ENCODE measurements at regions not wholly inside any gene's neighbourhood (a gene's known extent, or its start where the extent isn't known, plus 50 kb on each side); places are given as distances from the start of the nearest gene placed in this dataset.

DNA sequence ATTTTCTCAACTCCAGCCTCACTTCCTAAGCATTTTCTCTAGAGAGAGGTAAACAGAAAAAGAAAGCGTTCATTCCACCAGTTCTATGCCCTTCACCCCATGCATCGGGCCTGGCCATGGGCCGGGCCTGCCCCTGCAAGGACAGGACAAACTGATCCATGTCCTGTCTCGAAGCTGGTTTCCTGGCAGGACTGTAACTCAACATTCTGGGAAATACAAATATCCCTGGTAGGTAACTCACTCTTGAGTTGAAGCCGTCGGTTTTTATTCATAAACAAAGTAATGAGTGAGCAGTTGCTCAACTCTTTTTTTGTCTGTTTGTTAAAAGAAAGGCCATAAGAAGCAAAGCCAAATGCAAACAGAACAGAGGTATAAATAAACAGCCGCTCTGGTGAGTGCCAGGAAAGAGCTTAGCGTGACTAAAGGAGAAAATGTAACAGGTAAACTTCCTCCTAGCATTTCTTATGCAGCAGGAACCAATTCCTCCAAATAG is 64.4 kb upstream of the DNAH5 start (continued):
- TF ChIP-seq, protein P1, sequence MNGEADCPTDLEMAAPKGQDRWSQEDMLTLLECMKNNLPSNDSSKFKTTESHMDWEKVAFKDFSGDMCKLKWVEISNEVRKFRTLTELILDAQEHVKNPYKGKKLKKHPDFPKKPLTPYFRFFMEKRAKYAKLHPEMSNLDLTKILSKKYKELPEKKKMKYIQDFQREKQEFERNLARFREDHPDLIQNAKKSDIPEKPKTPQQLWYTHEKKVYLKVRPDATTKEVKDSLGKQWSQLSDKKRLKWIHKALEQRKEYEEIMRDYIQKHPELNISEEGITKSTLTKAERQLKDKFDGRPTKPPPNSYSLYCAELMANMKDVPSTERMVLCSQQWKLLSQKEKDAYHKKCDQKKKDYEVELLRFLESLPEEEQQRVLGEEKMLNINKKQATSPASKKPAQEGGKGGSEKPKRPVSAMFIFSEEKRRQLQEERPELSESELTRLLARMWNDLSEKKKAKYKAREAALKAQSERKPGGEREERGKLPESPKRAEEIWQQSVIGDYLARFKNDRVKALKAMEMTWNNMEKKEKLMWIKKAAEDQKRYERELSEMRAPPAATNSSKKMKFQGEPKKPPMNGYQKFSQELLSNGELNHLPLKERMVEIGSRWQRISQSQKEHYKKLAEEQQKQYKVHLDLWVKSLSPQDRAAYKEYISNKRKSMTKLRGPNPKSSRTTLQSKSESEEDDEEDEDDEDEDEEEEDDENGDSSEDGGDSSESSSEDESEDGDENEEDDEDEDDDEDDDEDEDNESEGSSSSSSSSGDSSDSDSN (CRISPR knock-in tag; IDR thresholded peaks at IDR 0.05) = 0 out of 2 replicates have a peak, but pooled peaks have one; percentile 22
- TF ChIP-seq HDAC2 (CRISPR knock-in tag; IDR thresholded peaks at IDR 0.05) (no peak), BCL6 (CRISPR knock-in tag; IDR thresholded peaks at IDR 0.05) (peak; percentile 39), HMG20A (CRISPR knock-in tag; IDR thresholded peaks at IDR 0.05; ENCODE audit: borderline replicate concordance) (peak; percentile 53; the same call in 1 of the 2 replicates), FOXA1 (IDR thresholded peaks at IDR 0.05) (no peak), FOXA1 (CRISPR knock-in tag; IDR thresholded peaks at IDR 0.05) (peak; percentile 52), ZNF841 (CRISPR knock-in tag; IDR thresholded peaks at IDR 0.05; ENCODE audit: borderline replicate concordance) (no peak), AGO1 (IDR thresholded peaks at IDR 0.05; ENCODE audit: low read depth, low read length, poor library complexity, severe bottlenecking) (no peak), FOXO1 (CRISPR knock-in tag; IDR thresholded peaks at IDR 0.05) (no peak), ZNF772 (CRISPR knock-in tag; IDR thresholded peaks at IDR 0.05) (no peak), ZSCAN20 (CRISPR knock-in tag; IDR thresholded peaks at IDR 0.05; ENCODE audit: borderline replicate concordance) (no peak), KDM2A (CRISPR knock-in tag; IDR thresholded peaks at IDR 0.05; ENCODE audit: borderline replicate concordance, low read depth) (peak; percentile 42; the same call in 1 of the 2 replicates), SMAD3 (CRISPR knock-in tag; IDR thresholded peaks at IDR 0.05) (0 out of 2 replicates have a peak, but pooled peaks have one; percentile 7), ZEB1 (IDR thresholded peaks at IDR 0.05; ENCODE audit: insufficient replicate concordance, low read depth) (no peak), ZSCAN9 (CRISPR knock-in tag; IDR thresholded peaks at IDR 0.05; ENCODE audit: borderline replicate concordance) (peak; percentile 42; the same call in 1 of the 2 replicates), ZNF430 (CRISPR knock-in tag; IDR thresholded peaks at IDR 0.05) (no peak), PITX1 (CRISPR knock-in tag; IDR thresholded peaks at IDR 0.05) (0 out of 2 replicates have a peak, but pooled peaks have one; percentile 52)
- TF ChIP-seq, protein P2, sequence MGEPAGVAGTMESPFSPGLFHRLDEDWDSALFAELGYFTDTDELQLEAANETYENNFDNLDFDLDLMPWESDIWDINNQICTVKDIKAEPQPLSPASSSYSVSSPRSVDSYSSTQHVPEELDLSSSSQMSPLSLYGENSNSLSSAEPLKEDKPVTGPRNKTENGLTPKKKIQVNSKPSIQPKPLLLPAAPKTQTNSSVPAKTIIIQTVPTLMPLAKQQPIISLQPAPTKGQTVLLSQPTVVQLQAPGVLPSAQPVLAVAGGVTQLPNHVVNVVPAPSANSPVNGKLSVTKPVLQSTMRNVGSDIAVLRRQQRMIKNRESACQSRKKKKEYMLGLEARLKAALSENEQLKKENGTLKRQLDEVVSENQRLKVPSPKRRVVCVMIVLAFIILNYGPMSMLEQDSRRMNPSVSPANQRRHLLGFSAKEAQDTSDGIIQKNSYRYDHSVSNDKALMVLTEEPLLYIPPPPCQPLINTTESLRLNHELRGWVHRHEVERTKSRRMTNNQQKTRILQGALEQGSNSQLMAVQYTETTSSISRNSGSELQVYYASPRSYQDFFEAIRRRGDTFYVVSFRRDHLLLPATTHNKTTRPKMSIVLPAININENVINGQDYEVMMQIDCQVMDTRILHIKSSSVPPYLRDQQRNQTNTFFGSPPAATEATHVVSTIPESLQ (CRISPR knock-in tag; conservative IDR thresholded peaks at IDR 0.05) = no peak
- TF ChIP-seq, protein P3, sequence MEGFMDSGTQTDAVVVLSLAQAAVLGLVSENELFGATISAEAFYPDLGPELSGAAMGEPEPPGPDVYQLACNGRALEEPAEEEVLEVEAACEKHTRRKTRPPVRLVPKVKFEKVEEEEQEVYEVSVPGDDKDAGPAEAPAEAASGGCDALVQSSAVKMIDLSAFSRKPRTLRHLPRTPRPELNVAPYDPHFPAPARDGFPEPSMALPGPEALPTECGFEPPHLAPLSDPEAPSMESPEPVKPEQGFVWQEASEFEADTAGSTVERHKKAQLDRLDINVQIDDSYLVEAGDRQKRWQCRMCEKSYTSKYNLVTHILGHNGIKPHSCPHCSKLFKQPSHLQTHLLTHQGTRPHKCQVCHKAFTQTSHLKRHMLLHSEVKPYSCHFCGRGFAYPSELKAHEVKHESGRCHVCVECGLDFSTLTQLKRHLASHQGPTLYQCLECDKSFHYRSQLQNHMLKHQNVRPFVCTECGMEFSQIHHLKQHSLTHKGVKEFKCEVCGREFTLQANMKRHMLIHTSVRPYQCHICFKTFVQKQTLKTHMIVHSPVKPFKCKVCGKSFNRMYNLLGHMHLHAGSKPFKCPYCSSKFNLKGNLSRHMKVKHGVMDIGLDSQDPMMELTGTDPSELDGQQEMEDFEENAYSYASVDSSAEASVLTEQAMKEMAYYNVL (CRISPR knock-in tag; IDR thresholded peaks at IDR 0.05; ENCODE audit: borderline replicate concordance) = no peak
- TF ChIP-seq, protein P4, sequence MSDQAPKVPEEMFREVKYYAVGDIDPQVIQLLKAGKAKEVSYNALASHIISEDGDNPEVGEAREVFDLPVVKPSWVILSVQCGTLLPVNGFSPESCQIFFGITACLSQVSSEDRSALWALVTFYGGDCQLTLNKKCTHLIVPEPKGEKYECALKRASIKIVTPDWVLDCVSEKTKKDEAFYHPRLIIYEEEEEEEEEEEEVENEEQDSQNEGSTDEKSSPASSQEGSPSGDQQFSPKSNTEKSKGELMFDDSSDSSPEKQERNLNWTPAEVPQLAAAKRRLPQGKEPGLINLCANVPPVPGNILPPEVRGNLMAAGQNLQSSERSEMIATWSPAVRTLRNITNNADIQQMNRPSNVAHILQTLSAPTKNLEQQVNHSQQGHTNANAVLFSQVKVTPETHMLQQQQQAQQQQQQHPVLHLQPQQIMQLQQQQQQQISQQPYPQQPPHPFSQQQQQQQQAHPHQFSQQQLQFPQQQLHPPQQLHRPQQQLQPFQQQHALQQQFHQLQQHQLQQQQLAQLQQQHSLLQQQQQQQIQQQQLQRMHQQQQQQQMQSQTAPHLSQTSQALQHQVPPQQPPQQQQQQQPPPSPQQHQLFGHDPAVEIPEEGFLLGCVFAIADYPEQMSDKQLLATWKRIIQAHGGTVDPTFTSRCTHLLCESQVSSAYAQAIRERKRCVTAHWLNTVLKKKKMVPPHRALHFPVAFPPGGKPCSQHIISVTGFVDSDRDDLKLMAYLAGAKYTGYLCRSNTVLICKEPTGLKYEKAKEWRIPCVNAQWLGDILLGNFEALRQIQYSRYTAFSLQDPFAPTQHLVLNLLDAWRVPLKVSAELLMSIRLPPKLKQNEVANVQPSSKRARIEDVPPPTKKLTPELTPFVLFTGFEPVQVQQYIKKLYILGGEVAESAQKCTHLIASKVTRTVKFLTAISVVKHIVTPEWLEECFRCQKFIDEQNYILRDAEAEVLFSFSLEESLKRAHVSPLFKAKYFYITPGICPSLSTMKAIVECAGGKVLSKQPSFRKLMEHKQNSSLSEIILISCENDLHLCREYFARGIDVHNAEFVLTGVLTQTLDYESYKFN (CRISPR knock-in tag; conservative IDR thresholded peaks at IDR 0.05) = peak; percentile 28; the same call in 1 of the 2 replicates

Data from HepG2 (cell line).